Activated naive CD8-positive, alpha-beta T cell (primary cell): ENCODE measurements at regions not wholly inside any gene's neighbourhood (a gene's known extent, or its start where the extent isn't known, plus 50 kb on each side); places are given as distances from the start of the nearest gene placed in this dataset.
"Not testable (repeated sequence)": the region's sequence is repeated elsewhere in the genome, so short reads cannot be mapped to it uniquely, and the experiment has no call there.

Experiments
- H3K27ac Mint-ChIP-seq: one replicate; pipeline ENCODE4 v1.8.0; 2021; ENCODE audit warnings: mixed read lengths
- H3K27me3 Mint-ChIP-seq: one replicate; pipeline ENCODE4 v1.8.0; 2021; ENCODE audit warnings: mixed read lengths
- H3K36me3 Mint-ChIP-seq: one replicate; pipeline ENCODE4 v1.8.0; 2021; ENCODE audit warnings: mixed read lengths
- H3K4me1 Mint-ChIP-seq: one replicate; pipeline ENCODE4 v1.8.0; 2021; ENCODE audit warnings: low read depth, mixed read lengths
- H3K4me3 Mint-ChIP-seq: one replicate; pipeline ENCODE4 v1.8.0; 2021; ENCODE audit warnings: mild to moderate bottlenecking, mixed read lengths
- H3K9me3 Mint-ChIP-seq: one replicate; pipeline ENCODE4 v1.8.0; 2021; ENCODE audit warnings: low read depth, mixed read lengths

DNA sequence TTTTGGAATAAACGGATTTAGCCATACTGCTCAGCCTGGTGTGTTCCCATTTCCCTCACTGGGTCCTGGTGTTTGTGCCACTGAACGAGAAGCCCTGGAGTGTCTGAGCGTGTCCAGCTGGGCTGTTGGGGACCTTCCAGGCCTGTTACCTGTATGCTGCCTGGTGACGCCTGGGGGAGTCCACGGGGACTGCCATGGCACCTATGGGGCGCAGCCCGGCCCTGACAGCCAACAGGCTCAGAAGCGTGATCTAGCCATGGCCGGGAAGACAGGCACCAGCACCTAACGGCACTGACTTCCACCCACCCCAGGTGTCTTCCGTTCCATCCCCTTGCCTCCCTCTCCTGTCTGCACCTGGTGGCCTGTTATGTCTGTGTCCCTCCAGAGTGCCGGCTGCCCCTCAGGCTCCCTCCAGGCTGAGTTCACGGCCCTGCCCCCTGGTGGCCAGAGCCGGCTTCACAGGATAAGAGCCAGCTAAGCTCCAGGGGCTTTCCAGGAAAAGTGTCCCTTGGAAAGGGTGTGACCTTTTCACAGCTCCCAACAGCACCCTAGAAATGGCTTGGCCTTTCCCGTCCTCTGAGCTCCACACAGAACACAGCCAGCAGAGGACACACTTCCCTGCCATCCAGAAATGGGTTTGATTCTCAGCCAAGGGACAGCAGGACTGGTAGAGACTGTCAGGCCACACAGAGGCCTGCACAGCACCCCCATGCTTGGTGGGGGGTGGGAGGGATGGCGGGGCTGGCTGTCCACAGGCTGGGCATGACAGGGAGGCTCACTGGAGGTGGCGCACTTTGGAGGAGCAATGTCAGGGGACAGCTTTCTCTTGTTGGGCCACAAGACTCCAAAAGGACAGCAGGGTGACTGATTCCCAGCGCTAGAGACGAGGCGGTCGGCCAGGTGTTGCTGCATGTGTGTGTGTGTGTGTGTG lies 64.0 kb upstream of the LYSMD4 start:
- H3K27me3 Mint-ChIP-seq, H3K36me3 Mint-ChIP-seq, H3K27ac Mint-ChIP-seq, H3K9me3 Mint-ChIP-seq, H3K4me3 Mint-ChIP-seq, H3K4me1 Mint-ChIP-seq: not testable (repeated sequence)

DNA sequence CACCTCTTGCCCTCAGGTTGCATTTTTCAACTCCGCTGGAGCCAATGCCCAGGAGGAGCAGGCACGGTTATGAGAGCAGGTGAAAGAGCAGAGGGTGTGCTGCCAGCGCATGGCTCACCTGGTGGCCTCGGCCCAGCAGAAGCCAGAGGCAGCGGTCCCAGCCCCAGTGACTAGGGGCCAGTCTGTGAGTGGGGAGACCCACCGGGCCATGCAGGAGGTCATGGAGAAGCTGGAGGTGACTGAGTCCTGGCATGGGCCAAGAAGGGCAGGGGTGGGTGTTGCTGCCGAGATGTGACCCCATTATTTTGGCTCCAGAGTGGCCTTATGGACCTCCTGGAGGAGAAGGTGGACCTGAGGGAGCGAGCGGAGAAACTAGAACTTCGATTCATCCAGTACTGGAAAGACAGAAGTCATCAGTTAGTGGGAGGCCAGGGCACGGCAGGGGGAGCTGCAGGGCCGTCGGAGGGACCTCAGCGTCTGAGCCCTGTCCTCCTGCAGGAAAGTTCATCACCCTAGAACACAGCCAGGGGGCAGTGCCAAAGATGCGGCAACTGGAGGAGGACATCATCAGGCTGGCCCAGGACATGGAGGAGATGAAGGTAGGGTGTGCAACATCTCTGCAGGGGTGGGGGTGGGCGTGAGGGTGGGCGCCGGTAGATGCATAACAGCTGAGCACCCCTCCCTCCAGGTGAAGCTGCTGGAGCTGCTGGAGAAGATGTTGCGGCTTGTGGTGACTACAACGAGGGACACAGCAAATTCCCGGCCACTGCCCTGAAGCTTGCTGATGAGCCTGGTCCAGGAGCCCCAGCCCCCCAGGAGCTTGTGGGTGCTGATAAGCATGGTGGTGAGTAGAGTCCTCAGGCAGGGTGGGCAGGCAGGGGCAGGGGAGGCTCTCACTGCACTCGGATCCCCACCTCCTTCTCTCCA lies 58.9 kb upstream of the LYSMD4 start:
- not testable (repeated sequence) for H3K4me1 Mint-ChIP-seq, H3K27me3 Mint-ChIP-seq, H3K36me3 Mint-ChIP-seq, H3K27ac Mint-ChIP-seq, H3K9me3 Mint-ChIP-seq, H3K4me3 Mint-ChIP-seq

DNA sequence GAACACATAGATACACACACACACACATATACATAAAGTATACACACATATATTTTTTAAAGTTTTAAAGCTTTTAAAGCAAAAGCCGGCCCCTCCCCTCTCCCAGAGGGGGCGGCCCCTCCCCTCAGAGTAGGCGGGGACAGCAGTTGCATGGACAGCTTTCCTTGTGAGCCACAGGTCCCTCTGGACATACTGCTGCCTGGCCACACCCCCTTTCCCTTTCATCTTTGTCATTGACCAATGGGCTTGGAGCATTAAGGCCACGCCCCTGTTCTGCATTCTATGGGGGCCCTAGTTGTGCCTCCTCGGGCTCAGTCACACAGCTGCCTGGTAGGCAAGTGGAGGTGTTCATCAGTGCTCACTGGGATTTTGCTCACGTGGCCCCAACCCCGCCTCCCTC lies 57.5 kb upstream of the LYSMD4 start:
- not testable (repeated sequence) for H3K4me3 Mint-ChIP-seq, H3K36me3 Mint-ChIP-seq, H3K27me3 Mint-ChIP-seq, H3K27ac Mint-ChIP-seq, H3K4me1 Mint-ChIP-seq, H3K9me3 Mint-ChIP-seq

DNA sequence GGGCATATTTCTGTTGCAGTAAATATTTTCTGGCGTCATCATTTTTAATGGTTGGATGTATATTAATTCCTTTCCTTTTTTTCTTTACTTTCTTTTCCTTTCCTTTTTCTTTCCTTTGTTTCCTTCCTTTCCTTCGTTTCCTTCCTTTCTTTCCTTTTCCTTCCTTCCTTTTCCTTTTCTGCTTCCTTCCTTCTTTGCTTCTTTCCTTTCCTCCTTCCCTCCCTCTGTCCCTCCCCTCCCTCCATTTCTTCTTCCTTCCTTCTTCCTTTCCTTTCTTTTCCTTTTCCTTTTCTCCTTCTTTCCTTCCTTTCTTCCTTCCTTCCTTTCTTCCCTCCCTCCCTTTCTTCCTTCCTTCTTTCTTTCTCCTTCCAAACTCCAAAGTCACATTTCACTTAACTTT lies 54.9 kb upstream of the LYSMD4 start:
- H3K27ac Mint-ChIP-seq, result no peak overlapping the region
- H3K4me3 Mint-ChIP-seq, result no peak overlapping the region
- no peaks in the 10 kb centered on the region for H3K9me3 Mint-ChIP-seq
- H3K4me1 Mint-ChIP-seq, result no peaks in the 10 kb centered on the region
- no peaks in the 10 kb centered on the region for H3K36me3 Mint-ChIP-seq
- H3K27me3 Mint-ChIP-seq, result peaks cover 4% of the 10 kb centered on the region

DNA sequence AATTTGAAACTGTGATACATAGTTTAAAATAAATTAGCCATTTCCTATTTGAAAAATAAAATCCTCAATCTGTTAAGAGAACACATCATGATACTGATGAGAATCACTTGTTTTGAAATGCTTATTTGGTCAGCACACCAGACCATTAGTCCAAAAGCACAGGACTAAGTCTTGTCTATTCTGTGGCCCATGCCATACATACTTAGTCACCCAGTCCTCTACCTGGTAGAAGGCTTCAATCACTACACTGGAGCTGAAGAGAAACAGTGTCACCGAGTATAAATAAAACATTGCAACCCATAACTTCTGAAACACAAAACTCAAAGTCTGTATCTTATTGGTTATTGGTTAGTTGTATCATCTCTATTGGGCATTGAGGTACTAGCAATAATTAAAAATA lies 51.6 kb upstream of the LYSMD4 start:
- H3K27me3 Mint-ChIP-seq, H3K4me3 Mint-ChIP-seq, H3K4me1 Mint-ChIP-seq, H3K27ac Mint-ChIP-seq, H3K9me3 Mint-ChIP-seq, H3K36me3 Mint-ChIP-seq: not testable (repeated sequence)

DNA sequence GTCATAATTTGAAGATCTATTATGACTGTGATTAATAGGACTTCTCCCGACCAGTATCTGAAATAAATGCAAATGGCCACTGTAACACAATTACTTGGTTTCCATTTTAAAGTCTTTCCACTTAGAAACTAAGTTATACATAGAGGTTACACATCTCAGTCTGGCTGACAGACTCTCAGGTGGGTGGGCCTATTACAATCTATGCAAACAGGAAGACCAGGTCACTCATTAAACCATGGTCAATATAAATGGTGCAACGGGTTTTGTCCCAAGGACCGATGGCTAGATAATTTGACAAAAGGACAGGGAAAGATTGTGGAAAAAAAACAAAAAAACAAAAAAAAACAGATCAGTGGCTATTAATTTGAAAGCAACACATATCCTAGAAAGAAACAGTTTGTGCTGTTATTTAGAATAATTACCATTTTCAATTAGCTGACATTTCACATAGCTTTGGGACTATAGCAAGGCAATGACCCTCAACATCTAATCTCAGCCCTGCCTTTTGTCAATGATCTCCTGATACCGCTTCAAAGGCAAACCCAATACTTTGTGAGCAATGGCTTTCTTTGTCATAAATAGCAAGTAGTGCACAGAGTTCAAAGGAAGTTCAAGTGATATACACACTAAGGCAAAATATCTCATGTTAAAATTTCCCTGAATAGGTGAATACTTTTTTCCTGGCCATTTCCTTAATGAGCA lies 50.8 kb upstream of the LYSMD4 start:
- H3K27ac Mint-ChIP-seq, H3K27me3 Mint-ChIP-seq, H3K4me3 Mint-ChIP-seq, H3K36me3 Mint-ChIP-seq, H3K4me1 Mint-ChIP-seq, H3K9me3 Mint-ChIP-seq: not testable (repeated sequence)
